SHP77 treated with DMSO at 0.1 percent for 48 hours (cell line): ENCODE measurements at regions not wholly inside any gene's neighbourhood (a gene's known extent, or its start where the extent isn't known, plus 50 kb on each side); places are given as distances from the start of the nearest gene placed in this dataset.

Source experiments
- DNase-seq: peaks from one replicate; lab custom pipeline; 2025; lab: John Stamatoyannopoulos, UW

DNA sequence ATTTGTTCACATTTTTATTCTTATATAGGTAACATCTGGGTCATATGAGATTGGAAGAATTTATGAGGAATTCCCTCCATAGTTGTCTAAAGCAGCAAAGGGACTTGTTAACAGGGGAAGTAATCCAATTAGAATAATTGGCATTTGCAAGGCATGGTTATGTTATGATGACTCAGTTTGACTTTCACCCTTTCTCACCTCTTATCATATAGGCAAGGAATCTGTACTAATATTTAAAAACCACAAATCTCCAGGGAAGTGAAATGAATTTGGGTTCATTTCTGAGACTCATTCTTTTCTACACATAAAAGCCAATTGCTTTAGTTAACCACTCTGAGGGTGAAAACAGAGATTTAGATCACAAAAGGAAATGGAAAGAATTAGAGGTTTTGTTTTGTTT is 281.5 kb upstream of the DKK2 start:
- DNase-seq: no peak

DNA sequence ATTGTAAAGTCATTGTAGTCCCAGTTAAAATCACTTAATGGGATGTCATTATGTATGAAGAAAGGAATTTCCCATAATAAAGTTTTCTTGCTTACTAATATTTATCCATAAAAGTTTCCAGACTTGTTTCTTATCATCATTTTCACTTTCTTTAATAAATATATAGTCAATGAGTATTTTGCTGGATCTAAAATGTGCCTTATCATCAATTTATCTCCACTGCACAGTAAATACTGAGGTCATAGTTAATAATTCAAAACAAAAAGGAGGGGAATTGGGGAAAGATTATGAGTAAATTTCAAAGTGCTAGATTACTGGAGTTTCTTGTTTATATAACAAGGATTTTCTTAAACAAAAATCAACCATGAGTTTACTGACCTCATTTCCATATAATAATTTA is 279.5 kb upstream of the DKK2 start:
- DNase-seq: no peak

DNA sequence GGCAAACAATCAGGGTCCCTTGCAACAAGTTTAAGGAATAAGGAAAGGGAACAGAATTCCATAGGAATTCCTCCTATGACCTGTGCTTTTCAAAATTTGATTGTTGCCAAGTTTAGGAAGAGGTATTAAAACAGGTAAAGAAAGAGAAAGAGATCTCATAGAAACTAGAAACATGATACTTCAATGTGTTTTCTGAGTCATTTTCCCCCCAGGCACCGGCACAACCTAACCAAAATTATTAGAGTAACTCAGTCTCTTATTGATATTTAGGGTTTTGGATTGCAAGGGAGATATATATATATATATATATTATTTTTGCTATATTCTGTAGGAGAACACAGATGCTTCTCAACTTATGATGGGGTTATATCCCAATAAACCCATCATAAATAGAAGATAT is 278.0 kb upstream of the DKK2 start:
- no peak for DNase-seq

DNA sequence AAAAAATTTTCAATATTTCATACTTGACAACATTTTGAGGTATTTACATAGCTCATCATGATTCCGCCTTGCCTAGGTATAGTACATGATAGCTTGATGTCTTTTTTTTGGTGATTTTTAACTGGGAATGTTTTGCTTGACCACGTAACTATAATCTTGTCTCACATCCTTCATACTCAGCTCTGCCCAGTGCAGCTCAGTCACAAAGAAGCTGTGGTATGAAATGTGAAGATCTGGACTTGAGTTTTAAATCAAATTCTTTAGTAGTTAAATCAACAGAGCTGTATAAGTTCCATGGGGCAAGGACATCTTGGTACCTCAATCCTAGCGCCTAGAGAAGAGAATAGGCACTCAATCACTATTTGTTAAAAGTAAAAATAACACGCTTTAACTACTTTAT is 276.3 kb upstream of the DKK2 start:
- DNase-seq: no peak

DNA sequence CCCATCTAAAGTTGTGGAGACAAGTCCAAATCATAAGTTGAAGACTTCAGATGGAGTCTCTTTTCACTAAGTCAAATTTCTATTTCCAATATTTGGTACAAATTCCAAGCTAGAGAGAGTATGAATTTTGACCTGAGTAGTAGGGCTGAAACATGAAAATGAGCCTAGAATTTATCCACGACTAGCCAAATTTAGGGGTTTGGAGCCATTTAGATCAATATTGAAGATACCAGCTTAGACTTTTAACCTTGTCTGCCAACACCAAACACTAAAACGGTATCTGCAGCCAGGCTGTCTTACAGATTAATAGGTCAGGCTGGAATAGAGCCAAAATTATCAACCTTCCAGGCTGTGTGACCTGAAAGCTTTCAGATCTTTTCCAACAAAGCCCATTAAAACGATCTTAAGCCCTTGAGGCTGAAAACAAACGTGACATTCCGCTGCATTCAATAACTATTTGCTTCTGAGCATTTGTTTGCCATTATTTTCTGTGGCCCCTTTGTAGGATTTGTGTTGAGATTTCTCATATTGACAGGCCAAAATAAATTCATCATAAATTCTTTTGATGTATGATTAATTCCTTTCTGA is 268.7 kb upstream of the DKK2 start:
- no peak for DNase-seq

DNA sequence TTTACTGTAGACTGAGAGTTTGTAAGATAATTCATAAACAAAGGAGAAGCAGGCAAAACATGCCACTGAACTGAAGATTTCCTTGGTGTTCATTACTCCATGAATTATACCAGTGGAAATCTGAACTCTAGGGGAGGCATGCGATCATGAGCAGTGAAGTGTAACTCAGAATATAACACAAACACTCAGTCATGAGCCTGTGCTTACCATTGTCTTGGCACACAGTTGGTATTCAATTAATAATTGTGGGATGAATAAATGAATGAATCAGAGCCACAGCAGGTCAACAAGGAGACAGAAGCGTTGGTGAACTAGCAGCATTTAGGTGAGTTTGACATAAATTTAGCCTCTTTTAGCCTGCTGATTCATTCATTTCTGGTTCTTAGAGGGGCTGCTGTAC is 263.5 kb upstream of the DKK2 start:
- no peak for DNase-seq

DNA sequence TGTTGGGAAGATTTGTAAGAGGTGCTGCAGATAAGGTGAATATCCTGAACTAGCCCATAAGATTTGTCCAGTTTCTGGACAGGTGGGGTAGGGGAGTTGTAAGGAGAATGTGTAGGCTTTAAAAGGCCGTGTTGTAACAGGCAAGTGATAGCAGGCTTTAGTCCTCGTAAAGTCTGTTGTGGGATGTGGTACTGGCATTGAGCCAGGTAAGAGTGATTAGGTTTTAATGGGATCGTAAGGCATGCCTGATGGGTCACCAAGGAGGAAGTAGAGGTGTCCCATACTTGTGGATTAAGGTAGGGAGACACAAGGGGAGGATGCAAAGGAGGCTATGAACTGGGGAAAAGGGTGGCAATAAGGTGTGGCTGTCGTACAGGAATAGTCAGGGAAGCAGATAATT is 256.9 kb upstream of the DKK2 start:
- no peak for DNase-seq

DNA sequence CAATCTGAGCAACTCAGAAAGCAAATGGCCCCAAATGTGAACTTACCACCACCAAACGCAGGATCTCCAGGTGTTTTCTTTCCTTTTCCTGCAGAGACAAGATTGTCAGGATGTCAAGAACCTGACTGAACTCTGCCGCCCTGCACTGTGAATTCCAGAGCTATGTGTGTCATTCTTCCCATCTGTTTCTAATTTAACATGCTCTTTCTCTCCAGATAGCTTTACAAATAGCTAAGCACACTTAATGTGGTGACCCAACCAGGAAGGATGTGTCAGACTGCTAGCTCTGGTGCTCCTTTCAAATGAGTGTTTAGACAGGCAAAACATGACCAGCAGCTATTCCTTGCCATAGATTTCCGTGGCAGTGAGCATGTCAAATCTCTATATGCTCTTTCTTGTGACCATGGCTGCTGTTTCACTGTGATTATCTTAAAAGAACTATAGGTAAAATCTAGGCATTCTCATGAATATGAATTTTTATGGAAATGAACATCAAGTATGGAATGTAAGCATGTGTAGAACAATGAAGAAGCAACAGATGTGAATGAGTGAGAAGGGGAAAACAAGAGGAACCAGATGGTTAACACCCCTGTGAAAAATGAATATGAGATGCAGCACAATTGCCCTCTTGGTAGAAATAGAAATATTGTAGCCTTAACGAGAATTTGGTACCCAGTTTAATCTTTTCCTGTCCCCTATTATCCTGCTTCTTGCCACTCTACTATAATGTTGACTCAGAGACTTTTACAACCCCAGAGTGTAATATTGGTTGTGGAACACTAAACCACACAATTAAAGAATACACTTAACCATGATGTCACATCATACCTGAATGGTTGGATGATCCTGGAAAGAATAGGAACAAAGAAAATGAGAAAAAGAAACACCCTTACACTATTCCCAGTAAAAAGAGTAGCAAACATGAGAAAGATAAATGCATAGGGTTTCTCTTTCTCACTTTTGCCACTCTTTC is 247.8 kb upstream of the DKK2 start:
- no peak for DNase-seq

DNA sequence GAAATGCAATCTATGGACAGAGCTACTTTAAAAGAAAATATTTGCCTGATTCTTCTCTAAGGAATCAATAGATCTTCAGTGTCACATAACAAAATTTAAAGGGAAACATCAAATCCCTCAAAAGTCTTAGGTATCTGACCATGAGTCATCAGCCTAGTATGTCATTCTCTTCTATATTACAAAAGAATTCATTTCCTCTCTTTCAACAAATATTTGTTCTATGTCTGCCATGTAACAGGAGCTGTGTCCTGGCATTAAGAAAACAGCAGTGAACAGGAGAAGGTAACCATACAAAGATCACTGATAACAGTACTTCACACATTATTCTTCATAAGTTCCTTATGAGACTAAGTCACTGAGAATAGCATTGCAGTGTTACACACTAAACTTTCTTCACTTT is 243.6 kb upstream of the DKK2 start:
- DNase-seq: no peak

DNA sequence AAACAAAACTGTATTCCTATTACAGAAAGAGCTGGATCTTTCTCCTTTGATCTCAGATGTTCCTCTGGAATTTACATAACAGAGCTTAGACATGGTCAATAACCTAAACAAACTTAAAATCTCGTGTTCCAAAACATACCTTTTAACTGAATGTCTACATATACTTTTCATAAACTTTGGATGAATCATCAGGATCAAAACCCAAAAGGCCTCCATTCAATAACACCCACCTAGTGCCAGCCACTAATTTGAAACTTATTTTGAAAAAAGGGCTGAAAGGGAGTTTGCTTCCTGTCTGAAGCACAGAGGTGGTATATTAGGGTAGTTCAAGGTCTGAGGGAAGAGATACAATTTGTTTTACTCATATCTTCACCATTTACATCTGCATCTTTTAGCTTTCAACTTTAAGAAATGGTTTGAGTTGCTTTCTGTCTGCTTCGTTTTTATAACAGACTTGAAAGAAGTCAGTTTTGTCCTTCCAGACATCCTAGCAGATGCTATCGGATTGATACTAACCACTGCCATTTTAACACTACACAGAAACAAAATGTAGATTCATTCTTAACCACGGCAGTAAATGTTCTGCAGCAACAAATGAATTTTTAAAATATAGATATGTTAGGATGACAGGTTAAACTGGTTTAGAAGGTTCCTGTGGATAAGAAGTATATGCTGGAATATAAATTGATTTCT is 242.8 kb upstream of the DKK2 start:
- no peak for DNase-seq

DNA sequence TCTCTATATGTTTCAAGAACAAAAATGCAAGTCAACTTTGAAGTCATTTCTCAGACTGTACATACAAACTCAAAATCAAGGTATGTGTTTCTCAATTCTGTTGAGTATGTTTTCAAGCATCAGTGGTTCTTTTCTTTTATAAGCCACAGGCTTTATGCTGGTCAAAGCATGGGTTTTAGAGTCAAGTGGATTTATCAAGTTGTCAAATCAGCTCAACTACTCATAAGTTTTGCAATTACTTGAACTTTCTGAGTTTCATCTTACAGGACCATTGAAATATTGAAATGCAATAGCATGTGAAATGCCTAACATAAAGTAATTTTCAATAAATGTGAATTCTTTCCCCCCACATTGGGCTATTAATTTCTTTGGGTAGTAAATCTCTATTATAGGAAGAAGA is 239.9 kb upstream of the DKK2 start:
- DNase-seq: no peak

DNA sequence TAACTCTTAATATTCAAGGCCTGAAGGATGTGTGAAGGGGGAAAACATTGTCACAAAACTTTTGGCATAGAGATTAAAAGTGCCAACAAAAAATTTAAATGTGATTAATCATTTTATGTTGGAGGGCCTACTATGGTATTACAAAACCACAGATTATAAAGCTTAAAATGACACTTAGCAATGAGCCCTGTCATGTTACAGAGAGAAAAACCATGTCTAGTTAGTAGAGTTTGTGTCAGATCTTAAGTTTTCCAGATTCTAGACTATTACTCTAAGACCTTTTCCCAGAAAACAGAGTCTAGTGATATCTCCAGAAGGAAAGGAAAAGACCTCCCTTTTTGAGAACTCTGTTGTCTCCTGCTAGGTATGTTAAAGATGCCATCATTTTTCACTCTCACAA is 239.1 kb upstream of the DKK2 start:
- DNase-seq: no peak

DNA sequence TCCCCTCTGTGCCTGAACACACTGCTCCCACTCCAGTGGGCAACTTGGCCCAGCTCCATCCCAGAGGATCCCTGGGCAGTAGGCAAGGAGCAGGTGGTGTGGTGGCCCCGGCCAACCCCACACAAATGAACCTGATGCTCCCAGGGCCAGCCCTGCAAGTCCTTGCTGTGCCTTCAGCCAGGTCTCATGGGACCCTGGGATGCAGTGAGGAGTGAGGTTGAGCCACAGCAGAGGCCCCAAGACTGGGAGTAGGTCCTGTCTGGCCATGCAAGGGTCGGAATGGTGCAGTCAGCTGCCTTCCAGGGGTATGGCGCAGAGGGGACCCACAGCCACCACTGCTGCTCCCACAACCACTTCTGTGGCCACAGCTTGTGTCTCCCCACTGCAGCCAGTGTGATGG is 234.5 kb upstream of the DKK2 start:
- DNase-seq: no peak

DNA sequence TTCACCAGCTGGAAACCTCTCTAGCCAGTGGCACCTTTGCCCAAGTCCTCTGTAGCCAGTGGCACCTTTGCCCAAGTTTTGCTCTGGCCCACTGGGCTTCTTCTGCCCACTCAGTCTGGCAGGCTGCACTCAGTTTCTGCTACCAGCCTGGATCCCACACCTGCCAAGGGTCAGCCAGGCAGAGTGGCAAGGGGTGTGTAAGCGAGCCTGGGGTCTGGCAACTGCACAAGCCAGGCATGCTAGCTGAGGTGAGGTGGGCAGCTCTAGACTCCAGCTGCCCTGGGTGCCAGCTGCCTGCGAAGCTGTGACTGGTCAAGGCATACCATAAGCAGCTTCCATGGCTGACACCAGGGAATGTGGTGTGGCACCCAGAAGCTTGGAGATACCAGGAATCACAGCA is 233.1 kb upstream of the DKK2 start:
- DNase-seq: no peak

DNA sequence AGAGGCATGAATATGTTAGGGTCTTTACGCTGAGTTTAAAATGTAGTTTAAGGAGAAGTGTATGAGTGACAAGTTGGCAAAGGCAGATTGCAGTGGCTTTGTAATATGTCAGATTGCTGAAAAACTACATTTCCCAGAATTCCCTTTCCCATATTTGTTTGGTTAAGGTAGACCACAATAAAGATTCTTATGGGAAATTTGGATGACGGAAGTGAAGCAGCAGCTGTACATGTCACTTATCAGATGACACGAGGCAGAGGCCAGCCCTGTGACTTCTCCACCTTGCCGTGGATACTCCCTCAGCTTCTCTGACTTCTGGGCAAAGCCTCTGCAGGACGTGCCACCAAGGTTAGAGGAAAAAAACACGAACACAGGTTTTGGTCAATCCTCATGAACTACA is 229.7 kb upstream of the DKK2 start:
- DNase-seq: no peak

DNA sequence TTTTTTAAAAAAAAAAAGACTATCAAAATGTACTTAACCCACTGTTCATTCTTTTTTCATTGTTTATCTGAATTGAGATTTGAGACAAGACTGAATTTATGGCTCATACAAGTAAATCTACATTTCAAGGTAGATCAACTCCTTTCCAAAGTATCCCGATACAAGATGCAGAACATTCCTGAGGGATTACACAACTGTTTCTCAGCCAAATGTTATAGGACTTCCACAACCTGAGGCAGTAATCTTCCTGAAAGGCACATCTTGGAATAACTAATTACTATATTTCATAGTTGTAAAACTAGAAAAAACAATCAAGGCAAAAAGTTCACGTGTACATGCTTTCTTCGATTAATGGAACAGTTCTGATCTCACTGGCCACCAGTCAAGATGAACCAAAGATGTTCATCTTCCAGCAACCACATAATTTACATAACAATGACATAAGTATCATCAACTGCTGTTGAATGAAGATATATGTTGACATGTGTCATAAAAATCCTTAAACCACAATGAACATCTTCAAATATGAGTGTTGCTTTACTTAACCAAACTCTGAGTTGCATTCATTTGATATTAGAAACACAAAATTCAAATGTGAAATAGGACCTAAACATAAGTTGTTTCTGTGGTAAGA is 225.2 kb upstream of the DKK2 start:
- DNase-seq: no peak

DNA sequence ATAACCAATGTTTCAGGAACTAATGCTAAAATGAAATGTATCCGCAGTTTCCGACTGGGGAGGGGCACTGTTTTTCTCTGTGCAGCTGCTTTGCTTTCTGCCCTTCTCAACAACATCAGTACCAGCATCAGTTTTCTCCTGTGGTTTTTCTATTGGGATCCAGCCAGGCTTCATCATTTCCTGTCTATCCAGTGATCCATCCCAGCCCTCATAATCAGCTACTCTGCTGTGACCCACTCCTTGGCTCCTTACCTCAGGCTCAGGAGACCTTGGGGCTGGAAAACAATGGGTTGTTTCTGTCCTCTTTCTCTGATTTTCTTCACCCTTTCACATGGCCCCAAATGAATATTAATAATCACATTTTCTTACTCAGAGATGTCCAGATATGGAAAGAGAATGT is 222.2 kb upstream of the DKK2 start:
- no peak for DNase-seq

DNA sequence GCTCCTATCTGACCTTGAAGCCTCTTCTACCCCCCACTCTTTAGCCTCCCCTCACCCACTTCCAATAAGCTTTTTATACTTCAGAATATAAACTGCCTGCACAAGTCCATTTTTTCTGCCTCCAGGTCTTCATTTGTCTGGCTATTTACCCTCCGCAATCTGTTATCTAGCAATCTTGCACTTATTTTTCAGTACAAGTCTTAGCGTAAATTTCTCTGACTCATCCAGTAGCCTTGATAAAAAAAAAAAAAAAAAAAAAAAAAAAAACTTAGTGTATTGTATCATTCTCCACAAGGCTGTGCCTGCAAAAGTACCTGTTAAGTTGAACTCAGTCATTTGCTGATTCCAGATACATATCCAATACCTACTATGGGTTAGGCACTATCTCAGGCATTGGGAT is 219.5 kb upstream of the DKK2 start:
- DNase-seq: no peak

DNA sequence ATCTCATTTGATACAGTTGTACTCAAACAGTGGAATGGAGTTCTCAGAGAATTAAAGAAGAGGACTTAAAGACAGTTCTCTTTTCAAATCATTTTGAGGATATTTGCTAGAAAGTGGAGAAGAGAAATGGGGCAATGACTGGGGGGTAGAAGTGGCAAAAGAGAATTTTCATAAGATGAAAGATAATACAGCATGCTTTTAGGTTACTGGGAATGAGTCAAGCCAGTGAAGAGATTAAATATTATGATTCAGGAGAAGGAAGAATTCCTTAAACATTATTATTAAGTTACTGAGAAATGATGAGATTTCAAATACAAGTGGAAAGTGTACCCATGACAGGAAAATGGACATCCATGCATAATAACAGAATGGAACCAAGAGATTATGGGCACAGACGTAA is 219.0 kb upstream of the DKK2 start:
- no peak for DNase-seq

DNA sequence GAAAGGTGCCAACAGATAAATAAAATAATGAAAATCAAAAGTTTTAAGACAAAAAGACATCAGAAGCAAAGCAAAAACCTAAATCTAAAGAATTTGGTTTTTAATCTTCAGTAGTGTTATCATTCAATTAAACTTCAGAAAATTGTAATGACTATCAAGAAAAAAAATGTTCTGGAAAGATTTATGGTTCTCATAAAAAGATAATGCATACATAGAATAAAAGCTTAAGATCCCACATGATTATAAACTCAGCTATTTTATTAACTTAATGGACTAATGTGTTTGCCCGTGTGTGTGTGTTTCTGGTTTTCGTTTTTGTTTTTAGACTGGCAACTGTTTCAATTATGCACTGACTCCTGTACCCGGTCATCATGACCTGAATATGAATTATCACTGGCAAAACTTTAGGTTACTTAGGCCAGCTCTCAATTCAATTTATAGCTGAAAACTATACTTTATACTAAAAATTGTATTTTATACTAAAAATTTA is 217.5 kb upstream of the DKK2 start:
- no peak for DNase-seq

DNA sequence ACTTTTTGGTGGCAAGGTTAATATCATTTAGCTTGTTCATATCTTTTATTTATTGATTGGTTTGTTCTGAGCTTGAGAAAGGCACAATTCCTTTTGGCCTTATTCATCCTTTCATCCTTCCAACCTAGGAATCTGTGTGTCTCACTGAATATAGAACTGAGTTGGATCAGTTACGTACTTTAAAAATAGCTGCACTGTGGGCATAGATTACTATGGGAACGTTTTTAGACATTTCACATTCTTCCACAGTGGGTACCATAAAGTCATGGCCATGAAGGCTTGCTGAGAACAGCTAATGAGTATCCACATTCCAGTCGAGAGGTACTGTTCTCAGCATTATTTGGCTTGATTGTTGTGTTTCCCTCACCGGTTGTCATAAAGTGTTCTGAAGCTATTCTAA is 217.0 kb upstream of the DKK2 start:
- no peak for DNase-seq

DNA sequence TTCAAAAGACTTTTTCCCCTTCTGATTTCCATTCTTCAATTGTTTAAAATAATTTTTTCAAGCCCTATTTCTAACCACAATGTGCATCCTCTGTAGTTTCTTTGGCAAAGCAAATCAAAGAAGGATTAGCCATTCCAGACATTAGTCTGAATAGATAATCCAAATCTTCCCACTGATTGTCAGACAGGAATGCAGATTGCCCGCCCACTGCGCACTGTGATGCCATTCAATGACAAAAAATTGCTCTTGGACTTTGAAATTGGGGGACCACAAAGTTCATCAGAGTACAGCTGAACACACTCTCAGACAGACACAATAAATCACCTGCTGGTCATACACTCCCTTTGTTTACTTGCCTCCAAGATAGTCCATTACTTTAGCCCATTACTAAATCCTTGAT is 216.5 kb upstream of the DKK2 start:
- no peak for DNase-seq

DNA sequence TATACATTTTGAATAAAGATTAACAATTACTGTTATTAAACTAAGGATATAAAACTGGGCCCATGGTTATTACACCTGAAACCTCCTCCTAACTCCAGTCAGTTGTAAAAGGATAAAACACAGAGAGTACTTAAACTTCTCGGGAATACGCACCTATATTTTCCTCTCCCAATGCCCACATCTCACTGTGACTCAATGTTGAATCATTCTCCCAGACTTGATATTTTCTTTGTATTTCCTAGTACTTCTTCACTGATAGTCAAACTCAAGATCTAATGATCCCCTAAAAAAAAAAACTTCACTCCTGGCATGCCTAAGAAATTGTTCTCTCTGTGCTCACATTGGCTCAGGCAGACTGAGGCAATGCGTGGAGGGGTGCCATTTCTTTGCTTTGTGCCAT is 212.5 kb upstream of the DKK2 start:
- DNase-seq: no peak
